HG02642 (cell line): ENCODE measurements at regions not wholly inside any gene's neighbourhood (a gene's known extent, or its start where the extent isn't known, plus 50 kb on each side); places are given as distances from the start of the nearest gene placed in this dataset.
A peak's percentile ranks its signal among the peaks of the same experiment; 100 is the strongest.

Source experiments
- ATAC-seq: cut with Tn5 transposase; IDR thresholded peaks from one replicate; pipeline ENCODE4 v1.9.1; 2021; ENCODE audit warnings: mild to moderate bottlenecking; ENCODE audit not compliant: unreplicated experiment, poor library complexity

DNA sequence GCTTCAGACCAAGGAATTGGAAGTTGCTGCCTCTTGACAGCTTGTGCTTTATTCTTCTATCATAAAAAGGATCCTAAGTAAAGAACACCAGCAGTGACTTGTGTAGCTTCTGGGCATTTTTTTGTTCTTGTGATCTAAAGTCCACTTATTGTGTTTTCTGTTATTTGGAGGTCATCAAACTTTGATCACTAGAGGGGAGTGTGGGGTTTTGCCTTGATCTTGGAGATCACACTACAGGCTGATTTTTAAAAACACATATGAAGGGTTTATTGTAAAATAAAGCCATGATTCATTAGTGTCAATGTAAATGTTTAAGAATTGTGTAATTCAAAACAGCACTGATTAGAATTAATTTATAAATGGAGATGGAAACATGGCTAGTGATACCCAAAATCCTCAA, 328.7 kb upstream of the EDNRB start:
- ATAC-seq, result no peak

DNA sequence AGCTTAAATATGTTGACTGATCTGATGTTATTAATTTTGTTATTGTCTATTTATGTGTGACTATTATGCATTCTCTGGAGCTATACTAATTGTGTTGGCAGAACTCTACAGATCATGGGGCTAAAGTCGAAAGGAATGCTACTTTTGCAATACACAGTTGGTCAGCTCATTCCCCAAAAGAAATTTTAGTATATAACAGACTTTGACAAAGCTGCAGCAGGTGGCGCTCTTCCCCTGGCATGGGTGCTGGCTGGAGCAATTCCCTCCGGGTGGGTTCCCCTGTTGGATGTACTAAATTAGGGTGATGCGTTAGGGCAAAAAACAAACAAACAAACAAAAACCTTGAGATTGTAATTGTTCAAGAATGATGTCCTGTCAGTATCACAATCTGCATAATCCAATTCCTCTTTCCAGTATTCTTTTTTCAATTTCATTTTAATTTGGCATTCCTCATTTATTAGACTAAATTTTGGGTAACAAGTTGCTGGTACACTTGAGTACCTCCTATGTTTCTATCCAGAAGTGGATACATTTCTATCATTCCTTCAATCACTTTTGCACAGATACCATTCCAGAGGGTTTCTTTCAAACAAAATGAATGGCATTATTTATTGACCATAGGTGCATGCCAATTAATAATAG, 322.8 kb upstream of the EDNRB start:
- peak; percentile 60 for ATAC-seq

DNA sequence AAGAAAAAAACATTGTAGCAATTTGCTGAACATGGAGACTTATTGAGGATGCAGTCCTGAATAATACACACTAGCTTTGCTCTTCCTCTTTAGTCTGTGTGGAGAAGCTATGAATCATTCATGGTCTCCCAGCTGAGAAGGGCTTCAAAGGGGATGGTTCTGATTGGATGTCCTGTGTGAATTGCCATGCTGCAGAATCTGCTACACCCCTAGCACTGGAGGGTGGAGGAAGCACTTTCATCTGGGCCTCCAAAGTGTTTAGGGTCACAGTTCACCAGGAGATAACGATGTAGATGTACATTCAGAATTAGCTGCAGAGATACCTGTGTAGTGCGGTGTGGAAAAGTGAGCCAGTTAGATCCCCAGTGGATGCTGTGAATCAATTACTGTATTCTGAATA, 321.1 kb upstream of the EDNRB start:
- ATAC-seq, result no peak

GRCh38 chr13:78238911-78239310, 320.3 kb upstream of the EDNRB start:
- no peak for ATAC-seq

GRCh38 chr13:78228940-78229339, 310.3 kb upstream of the EDNRB start:
- ATAC-seq, result no peak

GRCh38 chr13:78228211-78228610, 309.6 kb upstream of the EDNRB start:
- ATAC-seq, result no peak

GRCh38 chr13:78227709-78228108, 309.1 kb upstream of the EDNRB start:
- no peak for ATAC-seq

DNA sequence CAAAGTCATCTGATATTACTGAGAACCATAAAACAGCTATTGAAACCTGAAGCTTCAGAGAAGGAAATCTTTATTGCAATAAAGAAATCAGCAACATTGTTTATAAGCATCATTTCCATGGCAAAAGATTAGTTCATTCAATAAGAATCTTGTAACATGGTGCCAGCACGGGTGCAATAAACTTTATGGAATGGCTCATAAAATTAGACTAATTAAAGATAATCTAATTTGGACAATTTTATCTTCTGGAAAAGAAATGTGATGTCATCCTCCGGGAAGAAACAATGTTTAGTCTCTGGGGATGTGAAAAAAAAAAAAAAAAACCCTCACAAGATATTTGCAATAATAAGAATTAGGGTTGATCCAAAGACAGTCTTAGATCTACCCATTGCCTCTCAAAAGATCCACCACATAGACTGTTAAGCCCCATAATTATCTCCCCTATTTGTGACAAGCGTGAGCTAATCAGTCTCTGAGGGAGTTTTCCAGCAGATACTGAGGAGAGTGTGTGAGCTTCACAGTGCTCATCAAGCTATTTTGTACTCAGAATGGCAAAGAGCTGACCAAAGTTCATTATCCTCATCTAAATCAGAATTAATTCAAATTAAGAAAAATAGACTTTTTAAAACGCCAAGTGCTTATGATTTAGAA, 297.0 kb upstream of the EDNRB start:
- ATAC-seq, result no peak

- peak; percentile 62 for ATAC-seq
Observed at GRCh38 chr13:78201411-78201810, 282.8 kb upstream of the EDNRB start.

DNA sequence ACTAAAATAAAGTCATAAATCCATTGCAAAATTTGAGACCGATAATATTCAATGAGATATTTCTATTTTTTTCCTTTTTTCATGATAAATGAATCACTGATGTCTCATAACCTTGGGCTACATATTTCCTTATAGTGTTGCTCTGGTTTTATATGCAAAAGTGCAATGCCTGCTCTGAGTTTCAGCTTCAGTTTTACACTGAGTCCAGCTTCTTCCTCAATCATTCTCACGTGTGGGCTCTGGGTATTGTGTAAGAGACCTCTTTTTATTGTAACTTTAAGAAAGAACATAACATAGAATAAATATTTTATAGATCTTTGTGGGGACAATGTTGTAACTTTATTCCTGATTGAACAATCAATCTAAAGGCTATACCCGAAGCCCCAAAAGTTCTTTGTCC, 280.2 kb upstream of the EDNRB start:
- no peak for ATAC-seq

DNA sequence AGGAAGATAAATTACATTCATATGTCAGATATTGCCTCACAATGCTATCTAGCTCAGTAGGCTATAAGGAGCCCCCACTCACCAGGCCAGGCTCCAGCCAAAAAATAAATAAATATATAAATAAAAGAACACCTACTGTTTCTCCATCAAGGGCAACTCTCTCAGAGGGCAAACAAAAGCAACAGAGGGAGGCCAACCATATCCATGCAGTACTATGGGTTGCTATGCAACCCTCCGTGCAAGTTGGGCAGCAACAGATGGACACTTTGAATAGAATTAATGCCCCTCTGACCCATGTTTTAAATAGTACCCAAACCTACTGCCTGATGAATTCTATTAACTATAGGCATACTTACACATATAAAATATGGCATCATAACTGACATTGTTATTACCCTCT, 279.8 kb upstream of the EDNRB start:
- no peak for ATAC-seq

DNA sequence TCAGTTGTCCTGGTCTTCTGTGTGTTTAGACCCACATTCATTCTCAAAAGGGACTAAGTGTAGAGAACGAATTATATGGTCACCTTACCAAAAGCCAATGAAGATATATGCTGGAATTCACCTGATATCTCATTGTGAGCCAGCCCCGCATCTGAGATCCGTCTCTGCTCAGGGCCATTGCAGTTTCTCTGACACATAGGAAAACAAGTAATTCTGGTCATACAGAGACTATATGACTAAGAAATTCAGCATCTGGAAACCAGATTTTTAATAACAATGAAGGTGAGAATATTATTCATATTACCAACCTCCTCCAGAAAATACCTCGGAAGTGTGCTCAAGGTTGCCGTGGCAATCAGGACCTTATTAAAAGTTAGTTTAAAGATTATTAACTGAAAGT, 278.6 kb upstream of the EDNRB start:
- no peak for ATAC-seq

- ATAC-seq, result no peak
Observed at GRCh38 chr13:78194904-78195639, 276.4 kb upstream of the EDNRB start.

GRCh38 chr13:78193846-78194245, 275.2 kb upstream of the EDNRB start:
- no peak for ATAC-seq

DNA sequence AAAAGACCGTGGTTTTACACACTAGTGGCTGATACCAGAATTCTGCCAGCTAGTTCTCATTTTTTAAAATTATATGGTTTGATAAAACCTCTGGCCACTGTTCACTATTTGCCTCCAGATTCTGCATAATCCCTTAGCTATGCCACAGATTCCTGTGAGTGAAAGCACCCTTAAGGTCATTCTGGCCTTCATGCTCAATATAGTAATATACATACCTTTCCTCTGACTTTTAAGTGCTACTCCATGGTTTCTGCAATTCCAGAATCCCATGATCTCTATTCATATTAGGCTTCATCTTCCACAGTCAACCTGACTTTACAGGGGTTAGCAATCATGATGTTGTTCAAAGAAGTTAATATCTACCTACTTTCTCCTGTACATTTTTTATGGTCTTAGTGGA, 274.1 kb upstream of the EDNRB start:
- no peak for ATAC-seq

- ATAC-seq, result no peak
Observed at GRCh38 chr13:78190296-78190695, 271.7 kb upstream of the EDNRB start.

DNA sequence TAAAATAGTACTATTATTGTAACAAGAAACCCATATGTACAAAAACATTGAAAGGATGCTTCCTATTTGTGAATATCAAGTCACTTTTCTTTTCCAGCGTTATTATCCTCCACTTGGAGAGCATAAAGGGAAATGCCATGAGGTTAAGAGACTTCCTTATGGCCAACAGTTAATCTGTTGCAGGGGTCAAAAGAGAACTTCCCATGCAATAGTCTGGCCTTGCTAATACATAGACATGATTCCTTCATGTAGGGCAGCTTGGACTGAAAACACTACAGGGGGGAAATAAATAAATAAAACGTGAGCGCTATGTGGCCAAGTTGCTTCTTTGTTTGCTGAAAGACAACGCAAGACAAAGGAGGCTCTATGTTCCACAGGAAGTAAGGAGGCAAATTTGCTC, 269.1 kb upstream of the EDNRB start:
- ATAC-seq, result no peak

DNA sequence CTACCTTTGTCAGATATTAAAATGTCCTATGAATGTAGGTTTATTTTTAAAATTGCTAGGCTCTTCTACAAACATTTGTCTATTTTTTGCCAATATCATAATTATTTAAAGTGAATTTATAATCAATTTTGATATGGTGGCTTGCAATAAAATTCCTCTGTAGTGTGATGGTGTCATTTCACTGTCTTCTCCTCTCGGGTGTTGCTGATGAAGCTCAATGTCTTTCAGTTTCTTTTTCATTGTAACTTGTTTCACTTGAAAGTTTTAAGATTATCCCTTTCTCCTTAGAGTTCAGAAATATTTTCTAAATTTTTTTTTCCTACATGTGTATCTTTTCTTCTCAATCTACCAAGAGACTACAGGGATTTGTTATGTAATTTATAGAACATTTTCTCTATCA, 267.1 kb upstream of the EDNRB start:
- ATAC-seq, result no peak

DNA sequence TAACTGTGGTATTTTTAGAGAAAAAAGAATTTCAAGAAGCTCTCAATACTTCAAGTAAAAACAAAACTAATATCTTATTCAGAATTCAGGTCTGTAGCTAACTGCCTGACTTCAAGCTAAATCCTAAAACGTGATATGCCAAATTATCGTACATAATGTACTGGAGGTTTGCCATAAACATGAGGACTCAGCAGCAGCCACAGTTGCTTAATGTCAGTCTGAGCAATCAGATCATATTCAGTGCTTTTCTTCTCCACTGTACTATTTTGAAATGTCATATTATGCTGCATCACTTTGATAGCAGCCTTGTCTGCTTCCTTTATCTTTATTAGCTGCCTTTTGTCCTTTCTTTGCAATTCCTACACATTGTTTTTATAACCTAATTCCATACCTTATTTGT, 265.1 kb upstream of the EDNRB start:
- ATAC-seq, result no peak

DNA sequence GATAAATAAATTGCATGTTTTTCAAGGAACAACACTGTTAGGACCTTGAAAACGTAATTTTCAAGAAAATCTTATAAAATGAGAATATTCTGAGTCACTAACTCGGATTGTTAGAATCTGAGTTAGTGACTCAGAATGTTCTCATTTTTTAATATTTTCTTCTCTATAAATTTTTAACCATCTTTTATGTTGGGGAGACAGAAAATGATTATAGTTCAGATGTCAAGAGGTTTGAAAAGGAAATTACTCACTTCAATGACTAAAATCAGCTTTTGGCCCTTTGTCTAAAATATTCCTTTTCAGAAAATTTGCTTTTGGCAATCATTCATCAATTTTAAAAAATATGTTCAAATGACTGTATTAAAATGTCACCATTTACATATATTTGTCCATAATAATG, 264.2 kb upstream of the EDNRB start:
- ATAC-seq, result no peak

DNA sequence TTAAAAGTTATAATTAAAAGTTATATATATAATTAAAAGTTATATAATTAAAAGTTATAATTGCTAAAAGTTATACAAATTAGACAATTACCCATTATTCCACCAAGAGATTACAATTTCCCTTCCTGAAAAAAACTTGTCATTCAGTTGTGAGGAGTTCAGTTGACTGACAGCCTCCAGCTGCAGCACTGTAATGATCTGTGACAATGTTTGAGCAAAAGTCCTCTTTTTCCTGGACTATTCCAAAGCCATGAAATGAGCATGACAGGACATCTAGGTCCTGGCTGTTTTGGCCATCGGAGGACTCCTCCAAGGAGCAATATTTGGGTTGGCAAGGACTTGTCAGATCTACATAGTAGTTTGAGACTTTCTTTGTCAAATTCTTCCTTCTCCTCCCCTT, 258.7 kb upstream of the EDNRB start:
- ATAC-seq, result no peak

DNA sequence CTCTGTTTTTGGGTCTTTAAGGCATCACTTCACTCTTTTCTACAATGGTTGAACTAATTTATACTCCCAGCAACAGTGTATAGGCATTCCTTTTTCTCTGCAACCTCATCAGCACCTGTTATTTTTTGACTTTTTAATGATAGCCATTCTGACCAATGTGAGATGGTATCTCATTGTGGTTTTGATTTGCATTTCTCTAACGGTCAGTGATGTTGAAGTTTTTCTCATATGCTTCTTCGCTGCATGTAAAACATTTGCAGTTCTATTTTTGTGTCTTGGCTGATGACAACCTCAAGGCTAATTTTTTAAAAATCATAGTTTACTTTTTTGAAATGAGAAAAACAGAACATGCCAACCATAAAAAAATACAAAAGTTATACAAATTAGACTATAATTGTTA, 258.2 kb upstream of the EDNRB start:
- no peak for ATAC-seq
